ENCODE measurements at regions not wholly inside any gene's neighbourhood (a gene's known extent, or its start where the extent isn't known, plus 50 kb on each side); places are given as distances from the start of the nearest gene placed in this dataset.

DNA sequence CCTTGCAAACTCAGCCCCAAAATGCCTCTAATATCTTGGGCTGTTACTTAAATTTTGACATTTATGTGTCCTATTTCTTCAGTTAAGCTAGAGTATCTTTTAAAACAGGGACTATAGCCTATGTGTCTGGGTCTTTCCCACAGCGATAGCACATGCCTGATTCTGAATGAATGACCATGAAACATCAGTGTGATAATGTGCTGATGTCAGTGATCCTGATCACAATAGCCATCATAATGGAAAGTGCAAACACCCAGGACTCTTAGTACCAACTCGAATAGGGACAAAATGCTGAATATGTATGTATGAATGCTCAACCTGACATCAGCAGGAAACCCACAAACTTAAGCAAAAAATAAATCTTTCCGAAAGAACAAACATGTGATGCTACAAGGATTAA, 537.4 kb downstream of the IGSF11 start:
- peaks cover 0 to 23% (median 6%) of the 10 kb centered on the region in 3 donors for H3K4me1 ChIP-seq
- WGBS, 2 donors (ENCODE audit: low coverage in 1 of 2): 78 to 90% methylated on average over 2 to 3 of the region's 3 CpGs
- no peak overlapping the region for H3K27ac ChIP-seq
- no peak overlapping the region for H3K4me3 ChIP-seq
- H3K9me3 ChIP-seq: no peaks in the 10 kb centered on the region
- H3K36me3 ChIP-seq: no peaks in the 10 kb centered on the region
- no peak for ATAC-seq
- H3K27me3 ChIP-seq: no peaks in the 10 kb centered on the region
- TF ChIP-seq CTCF (IDR thresholded peaks at IDR 0.05) (no peak), POLR2A (IDR thresholded peaks at IDR 0.05) (no peak), EP300 (IDR thresholded peaks at IDR 0.05) (no peak)

GRCh38 chr3:118501152-118501551, 533.5 kb downstream of the IGSF11 start:
- H3K4me1 ChIP-seq: peaks cover 0 to 23% (median 6%) of the 10 kb centered on the region in 3 donors
- ATAC-seq: peak; percentile 46
- no peak overlapping the region for H3K4me3 ChIP-seq
- no peaks in the 10 kb centered on the region for H3K9me3 ChIP-seq
- 25 to 33% methylated on average over 1 of the region's 1 CpG for WGBS, 2 donors (ENCODE audit: low coverage in 1 of 2)
- no peaks in the 10 kb centered on the region for H3K36me3 ChIP-seq
- no peaks in the 10 kb centered on the region for H3K27me3 ChIP-seq
- peak overlapping the region in 2 of 4 donors; percentile 8 to 56 for H3K27ac ChIP-seq
- TF ChIP-seq EP300 (IDR thresholded peaks at IDR 0.05) (no peak), POLR2AphosphoS5 (IDR thresholded peaks at IDR 0.05) (no peak), CTCF (IDR thresholded peaks at IDR 0.05) (no peak), POLR2A (IDR thresholded peaks at IDR 0.05) (no peak)

GRCh38 chr3:118504906-118505305, 529.7 kb downstream of the IGSF11 start:
- Histone ChIP-seq H3K4me3 (no peak overlapping the region), H3K9me3 (no peaks in the 10 kb centered on the region), H3K36me3 (no peaks in the 10 kb centered on the region), H3K27me3 (no peaks in the 10 kb centered on the region), H3K4me1 (peaks cover 0 to 23% (median 6%) of the 10 kb centered on the region in 3 donors), H3K27ac (no peak overlapping the region)
- 83 to 100% methylated on average over 1 of the region's 1 CpG for WGBS, 2 donors (ENCODE audit: low coverage in 1 of 2)
- TF ChIP-seq POLR2AphosphoS5 (IDR thresholded peaks at IDR 0.05) (no peak), POLR2A (IDR thresholded peaks at IDR 0.05) (no peak), EP300 (IDR thresholded peaks at IDR 0.05) (no peak), CTCF (IDR thresholded peaks at IDR 0.05) (no peak)
- ATAC-seq: no peak

DNA sequence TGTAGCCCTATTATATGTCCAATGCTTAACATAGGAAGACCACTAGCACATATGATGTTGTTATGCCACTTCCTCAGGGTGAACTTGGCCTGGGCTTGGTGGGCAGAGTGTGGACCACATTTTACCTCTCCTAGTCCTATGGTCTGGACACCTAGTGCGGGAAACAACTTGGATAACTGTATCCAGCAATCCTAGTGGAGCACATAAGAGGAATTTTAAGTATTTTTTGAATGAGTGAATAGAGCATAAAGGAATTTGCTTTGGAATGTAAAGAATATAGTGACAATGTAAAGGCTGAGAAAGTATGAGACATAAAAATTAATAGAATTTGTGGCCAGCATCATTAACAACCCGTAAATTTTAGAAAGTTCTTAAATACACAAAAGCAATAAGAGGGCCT, 528.9 kb downstream of the IGSF11 start:
- TF ChIP-seq CTCF (IDR thresholded peaks at IDR 0.05) (no peak), EP300 (IDR thresholded peaks at IDR 0.05) (no peak), POLR2A (IDR thresholded peaks at IDR 0.05) (no peak), POLR2AphosphoS5 (IDR thresholded peaks at IDR 0.05) (no peak)
- Histone ChIP-seq H3K27ac (no peak overlapping the region), H3K27me3 (no peaks in the 10 kb centered on the region), H3K4me3 (no peak overlapping the region), H3K36me3 (no peaks in the 10 kb centered on the region), H3K4me1 (peaks cover 0 to 15% (median 6%) of the 10 kb centered on the region in 3 donors), H3K9me3 (no peaks in the 10 kb centered on the region)
- 67 to 92% methylated on average over 2 of the region's 2 CpGs for WGBS, 2 donors (ENCODE audit: low coverage in 1 of 2)
- ATAC-seq: no peak

- TF ChIP-seq CTCF (IDR thresholded peaks at IDR 0.05) (no peak), POLR2A (IDR thresholded peaks at IDR 0.05) (no peak), EP300 (IDR thresholded peaks at IDR 0.05) (no peak), POLR2AphosphoS5 (IDR thresholded peaks at IDR 0.05) (no peak)
Measured at GRCh38 chr3:118511402-118511801, 523.2 kb downstream of the IGSF11 start.

More at GRCh38 chr3:118511402-118511801, 523.2 kb downstream of the IGSF11 start:
- no peaks in the 10 kb centered on the region for H3K4me1 ChIP-seq
- H3K9me3 ChIP-seq: no peaks in the 10 kb centered on the region
- no peaks in the 10 kb centered on the region for H3K27me3 ChIP-seq
- no peak overlapping the region for H3K4me3 ChIP-seq
- no peak for ATAC-seq
- no peak overlapping the region for H3K27ac ChIP-seq
- no peaks in the 10 kb centered on the region for H3K36me3 ChIP-seq
